ENCODE measurements at regions not wholly inside any gene's neighbourhood (a gene's known extent, or its start where the extent isn't known, plus 50 kb on each side); places are given as distances from the start of the nearest gene placed in this dataset.

DNA sequence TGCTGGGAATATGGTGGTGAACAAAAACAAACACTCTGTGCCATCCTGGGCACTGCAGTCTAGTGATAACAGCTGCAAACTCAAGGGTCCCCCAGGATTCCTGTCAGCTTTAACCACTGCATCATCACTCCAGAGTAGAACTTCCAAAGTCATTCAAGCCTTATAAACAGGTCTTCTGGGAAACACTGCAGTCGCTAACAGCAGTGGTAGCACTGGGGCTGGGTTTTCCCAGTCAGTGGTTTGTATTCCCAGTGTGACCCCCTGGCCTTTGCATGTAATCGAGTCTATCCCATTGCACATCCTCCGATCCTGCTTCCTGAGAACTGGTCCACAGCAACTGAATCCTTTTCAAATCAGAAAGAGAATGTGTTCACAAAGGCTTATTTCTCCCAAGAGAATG is 623.5 kb downstream of the EDEM1 start:
- TF ChIP-seq POLR2A (IDR thresholded peaks at IDR 0.05; ENCODE audit: low read depth, low read length) (no peak), MYC (IDR thresholded peaks at IDR 0.05; ENCODE audit: low read depth, low read length) (no peak), POLR2AphosphoS5 (IDR thresholded peaks at IDR 0.05; ENCODE audit: insufficient read depth, low read depth, low read length) (no peak), JUN (IDR thresholded peaks at IDR 0.05; ENCODE audit: borderline replicate concordance, insufficient read depth, insufficient read length, low read depth) (no peak), EZH2 (IDR thresholded peaks at IDR 0.05; ENCODE audit: borderline replicate concordance, low read depth, low read length, severe bottlenecking) (no peak), FOS (IDR thresholded peaks at IDR 0.05; ENCODE audit: borderline replicate concordance, insufficient read depth, low read length) (no peak), GATA2 (IDR thresholded peaks at IDR 0.05; ENCODE audit: insufficient read depth, insufficient read length, low read depth, low read length) (no peak)
- TF ChIP-seq, protein P1, sequence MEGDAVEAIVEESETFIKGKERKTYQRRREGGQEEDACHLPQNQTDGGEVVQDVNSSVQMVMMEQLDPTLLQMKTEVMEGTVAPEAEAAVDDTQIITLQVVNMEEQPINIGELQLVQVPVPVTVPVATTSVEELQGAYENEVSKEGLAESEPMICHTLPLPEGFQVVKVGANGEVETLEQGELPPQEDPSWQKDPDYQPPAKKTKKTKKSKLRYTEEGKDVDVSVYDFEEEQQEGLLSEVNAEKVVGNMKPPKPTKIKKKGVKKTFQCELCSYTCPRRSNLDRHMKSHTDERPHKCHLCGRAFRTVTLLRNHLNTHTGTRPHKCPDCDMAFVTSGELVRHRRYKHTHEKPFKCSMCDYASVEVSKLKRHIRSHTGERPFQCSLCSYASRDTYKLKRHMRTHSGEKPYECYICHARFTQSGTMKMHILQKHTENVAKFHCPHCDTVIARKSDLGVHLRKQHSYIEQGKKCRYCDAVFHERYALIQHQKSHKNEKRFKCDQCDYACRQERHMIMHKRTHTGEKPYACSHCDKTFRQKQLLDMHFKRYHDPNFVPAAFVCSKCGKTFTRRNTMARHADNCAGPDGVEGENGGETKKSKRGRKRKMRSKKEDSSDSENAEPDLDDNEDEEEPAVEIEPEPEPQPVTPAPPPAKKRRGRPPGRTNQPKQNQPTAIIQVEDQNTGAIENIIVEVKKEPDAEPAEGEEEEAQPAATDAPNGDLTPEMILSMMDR (IDR thresholded peaks at IDR 0.05; ENCODE audit: extremely low read depth in 1 of 2, insufficient read depth in 1 of 2, low read depth in 1 of 2, low read length in 2 of 2): no peak
- TF ChIP-seq, protein P2, sequence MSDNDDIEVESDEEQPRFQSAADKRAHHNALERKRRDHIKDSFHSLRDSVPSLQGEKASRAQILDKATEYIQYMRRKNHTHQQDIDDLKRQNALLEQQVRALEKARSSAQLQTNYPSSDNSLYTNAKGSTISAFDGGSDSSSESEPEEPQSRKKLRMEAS (IDR thresholded peaks at IDR 0.05; ENCODE audit: insufficient read depth, insufficient read length): no peak

All from endothelial cell of umbilical vein (primary cell).